ENCODE measurements at regions not wholly inside any gene's neighbourhood (a gene's known extent, or its start where the extent isn't known, plus 50 kb on each side); places are given as distances from the start of the nearest gene placed in this dataset.

- Histone ChIP-seq H3K36me3 (ENCODE audit: control insufficient read depth in 4 of 4, insufficient read depth in 3 of 4, low read depth in 1 of 4, low read length in 3 of 4) (no peaks in the 10 kb centered on the region), H3K9ac (ENCODE audit: low read depth in 1 of 2, low read length in 2 of 2) (no peak overlapping the region), H3K27me3 (ENCODE audit: control insufficient read depth in 4 of 4, insufficient read depth in 4 of 4, low read length in 3 of 4) (peaks cover 0 to 2% (median 0%) of the 10 kb centered on the region in 4 donors), H3K27ac (ENCODE audit: low read depth in 1 of 2, low read length in 2 of 2) (no peak overlapping the region), H3K4me3 (ENCODE audit: low read depth in 1 of 3, low read length in 3 of 3) (no peak overlapping the region), H3K4me1 (ENCODE audit: control insufficient read depth in 4 of 4, insufficient read depth in 4 of 4, low read length in 3 of 4) (no peaks in the 10 kb centered on the region), H3K9me3 (ENCODE audit: control insufficient read depth in 4 of 4, low read length in 3 of 4) (no peaks in the 10 kb centered on the region)
- 87% methylated on average over 2 of the region's 2 CpGs for WGBS
- no peak for DNase-seq (ENCODE audit: low spot score)
- TF ChIP-seq ZBTB33 (IDR thresholded peaks at IDR 0.05) (no peak), ATF3 (IDR thresholded peaks at IDR 0.05) (no peak), HNF4A (conservative IDR thresholded peaks at IDR 0.05) (no peak), NR2F2 (IDR thresholded peaks at IDR 0.05) (no peak), SP1 (IDR thresholded peaks at IDR 0.05) (no peak), CTCF (IDR thresholded peaks at IDR 0.05; ENCODE audit: low read depth, low read length, missing input control) (no peak), RAD21 (IDR thresholded peaks at IDR 0.05) (no peak), REST (IDR thresholded peaks at IDR 0.05) (no peak), HNF4G (IDR thresholded peaks at IDR 0.05) (no peak), TAF1 (conservative IDR thresholded peaks at IDR 0.05) (no peak), FOXA1 (IDR thresholded peaks at IDR 0.05) (no peak), MAX (IDR thresholded peaks at IDR 0.05) (no peak), GABPA (IDR thresholded peaks at IDR 0.05 in 1 of 2, conservative IDR thresholded peaks at IDR 0.05 in 1 of 2) (no peak), EGR1 (IDR thresholded peaks at IDR 0.05; ENCODE audit: low read depth in 2 of 2) (no peak), RXRA (IDR thresholded peaks at IDR 0.05) (no peak), YY1 (IDR thresholded peaks at IDR 0.05) (no peak)
Observed at GRCh38 chr4:102169345-102169744, 175.9 kb downstream of the SLC39A8 start.

- Histone ChIP-seq H3K9me3 (ENCODE audit: control insufficient read depth in 4 of 4, low read length in 3 of 4) (no peaks in the 10 kb centered on the region), H3K4me3 (ENCODE audit: low read depth in 1 of 3, low read length in 3 of 3) (no peak overlapping the region), H3K27ac (ENCODE audit: low read depth in 1 of 2, low read length in 2 of 2) (no peak overlapping the region), H3K9ac (ENCODE audit: low read depth in 1 of 2, low read length in 2 of 2) (no peak overlapping the region), H3K27me3 (ENCODE audit: control insufficient read depth in 4 of 4, insufficient read depth in 4 of 4, low read length in 3 of 4) (peaks cover 0 to 2% (median 0%) of the 10 kb centered on the region in 4 donors), H3K36me3 (ENCODE audit: control insufficient read depth in 4 of 4, insufficient read depth in 3 of 4, low read depth in 1 of 4, low read length in 3 of 4) (no peaks in the 10 kb centered on the region), H3K4me1 (ENCODE audit: control insufficient read depth in 4 of 4, insufficient read depth in 4 of 4, low read length in 3 of 4) (no peaks in the 10 kb centered on the region)
- DNase-seq (ENCODE audit: low spot score): no peak
- TF ChIP-seq HNF4G (IDR thresholded peaks at IDR 0.05): no peak
- no peak for TF ChIP-seq HNF4A (conservative IDR thresholded peaks at IDR 0.05)
- no peak for TF ChIP-seq YY1 (IDR thresholded peaks at IDR 0.05)
- no peak for TF ChIP-seq FOXA2 (IDR thresholded peaks at IDR 0.05)
- no peak for TF ChIP-seq MAX (IDR thresholded peaks at IDR 0.05)
- WGBS: 90% methylated on average over 4 of the region's 4 CpGs
Observed at GRCh38 chr4:102168580-102168979, 176.7 kb downstream of the SLC39A8 start.
